NCI-H1092 (cell line): ENCODE measurements at regions not wholly inside any gene's neighbourhood (a gene's known extent, or its start where the extent isn't known, plus 50 kb on each side); places are given as distances from the start of the nearest gene placed in this dataset.

Source experiments
- DNase-seq: peaks from one replicate; lab custom pipeline; 2025; lab: John Stamatoyannopoulos, UW

DNA sequence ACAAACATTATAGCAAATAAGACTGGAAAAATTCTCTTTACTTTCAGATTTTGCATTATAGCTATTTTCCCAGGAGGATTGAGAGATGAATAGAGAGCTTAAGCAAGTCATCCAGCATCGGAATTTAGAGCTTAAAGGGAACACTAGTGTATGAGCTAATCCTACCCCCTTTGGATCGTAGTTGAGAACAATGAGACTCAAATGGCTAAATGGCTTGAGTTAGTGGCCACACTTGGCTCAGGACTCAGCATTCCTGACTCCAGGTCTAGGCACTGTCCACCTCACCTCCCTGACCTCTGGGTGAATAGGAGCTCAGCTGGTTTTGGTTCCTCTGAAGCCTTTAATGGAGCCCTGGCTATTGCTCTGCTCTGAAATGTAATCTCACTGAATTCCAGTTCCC lies 97.5 kb upstream of the CXCR4 start:
- no peak for DNase-seq

GRCh38 chr2:136214307-136215200 lies 96.6 kb upstream of the CXCR4 start:
- no peak for DNase-seq

- DNase-seq: no peak
These were observed 95.9 kb upstream of the CXCR4 start for GRCh38 chr2:136213836-136214235.

- DNase-seq: no peak
These were observed 94.8 kb upstream of the CXCR4 start for GRCh38 chr2:136212426-136213378.

DNA sequence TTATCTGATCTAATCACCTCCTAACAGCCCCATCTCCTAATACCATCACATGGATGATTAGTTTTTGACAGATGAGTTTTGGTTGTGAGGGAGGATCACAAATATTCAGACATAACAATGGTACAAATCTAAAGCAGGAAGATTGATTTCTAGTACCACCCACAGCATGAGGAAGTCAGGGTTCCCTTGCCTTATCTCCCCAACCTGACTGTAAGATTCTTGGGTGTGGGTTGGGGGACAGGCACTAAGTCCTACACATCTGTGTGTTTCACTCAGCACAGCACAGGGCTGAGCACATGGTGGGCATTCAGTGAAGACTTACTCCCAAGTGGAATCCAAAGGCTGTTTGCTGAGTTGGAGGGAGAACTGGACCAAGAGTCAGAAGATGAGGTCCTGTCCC lies 93.8 kb upstream of the CXCR4 start:
- DNase-seq: no peak

DNA sequence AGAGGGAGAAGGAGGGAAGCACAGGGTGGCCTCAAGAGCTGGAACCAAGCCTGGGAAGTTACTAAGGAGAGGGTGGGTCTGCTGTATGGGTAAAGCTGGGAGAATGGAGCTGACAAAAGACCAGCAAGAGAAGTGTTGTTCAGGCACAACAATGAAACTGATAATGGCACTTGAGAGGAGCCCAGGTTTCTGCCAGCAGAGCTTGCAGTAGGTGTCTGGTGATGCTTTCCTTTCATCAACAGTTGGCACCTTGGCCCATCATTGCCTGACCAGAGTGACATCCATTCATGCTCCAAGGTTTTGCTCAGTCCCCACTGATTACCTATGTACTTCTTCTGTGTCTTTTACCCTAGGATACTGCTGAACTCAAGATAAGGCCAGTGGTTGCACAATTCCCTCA lies 92.9 kb upstream of the CXCR4 start:
- DNase-seq: no peak

GRCh38 chr2:136210455-136210805 lies 92.5 kb upstream of the CXCR4 start:
- DNase-seq: no peak

DNA sequence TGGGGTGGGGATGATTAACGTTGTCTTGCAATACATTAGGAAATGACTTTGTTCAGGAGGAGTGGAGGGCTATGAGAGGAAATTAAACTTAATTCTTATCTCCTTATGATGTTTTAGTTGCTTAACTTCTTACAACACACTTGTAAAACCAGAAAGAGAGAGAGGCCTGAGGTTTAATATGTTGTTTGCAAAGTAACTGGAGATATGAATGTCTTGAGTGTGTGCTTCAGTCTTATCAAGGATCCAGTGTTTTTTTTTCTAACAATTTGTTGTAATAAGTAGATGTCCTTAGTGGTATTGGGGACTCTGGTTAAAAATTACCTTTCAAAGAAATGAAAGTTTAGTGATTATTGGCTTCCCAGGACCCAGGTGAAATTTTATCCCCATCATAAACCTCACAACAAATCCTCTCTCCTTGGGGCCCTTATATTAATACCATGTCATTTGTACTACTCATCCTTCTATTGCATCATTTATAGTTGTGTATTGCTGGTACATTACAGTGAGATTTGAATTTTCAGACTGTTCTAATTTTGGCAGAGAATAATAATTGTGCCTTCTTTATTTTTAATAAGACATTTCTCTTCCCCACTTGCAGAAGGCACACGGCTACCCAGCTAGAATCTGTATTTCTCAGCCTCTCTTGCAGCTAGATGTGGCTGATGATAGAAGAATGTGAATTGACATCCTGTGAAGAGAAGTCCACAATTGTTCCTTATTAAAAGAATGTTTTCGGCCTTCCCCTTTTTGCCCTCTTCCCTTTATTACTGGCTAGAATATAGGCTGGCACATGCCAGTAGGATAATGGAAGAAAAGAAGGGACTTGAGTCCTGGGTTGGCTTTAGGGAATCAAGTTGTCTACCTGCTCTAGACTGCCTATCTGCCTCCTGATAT lies 91.9 kb upstream of the CXCR4 start:
- no peak for DNase-seq

DNA sequence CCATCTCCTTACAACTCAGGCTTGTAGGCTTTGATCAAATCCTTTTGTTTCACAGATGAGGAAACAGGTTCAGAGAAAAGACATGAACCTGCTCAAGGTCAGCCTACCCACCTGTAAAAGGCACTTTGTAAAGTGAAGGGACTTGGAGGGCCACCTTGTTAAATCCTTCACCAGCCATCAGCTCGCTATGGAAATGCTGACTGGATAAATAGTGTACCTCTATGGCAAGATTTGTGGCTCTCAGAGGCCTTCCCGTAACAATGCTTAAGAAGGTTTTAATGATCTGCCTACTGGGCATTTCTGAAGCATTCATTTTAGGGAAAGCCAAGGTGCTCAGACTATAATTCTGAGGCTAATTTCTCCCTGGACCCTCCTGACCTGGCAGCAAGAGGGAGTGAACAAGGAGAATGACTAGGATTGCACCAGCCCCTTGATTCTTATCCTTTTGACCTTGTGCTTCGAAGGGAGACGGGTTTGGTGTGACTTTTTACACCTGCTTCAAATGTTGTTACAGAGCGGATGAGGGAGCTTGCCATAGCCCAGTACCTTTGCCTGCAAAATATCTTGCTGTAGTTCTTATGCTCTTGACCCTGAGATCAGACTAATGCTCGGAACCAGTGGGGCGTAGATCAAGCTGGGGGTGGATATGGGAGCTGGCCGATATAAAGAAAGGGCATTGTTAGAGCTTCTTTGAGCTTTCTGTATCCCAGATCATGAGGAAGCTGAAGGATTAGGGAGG lies 90.9 kb upstream of the CXCR4 start:
- no peak for DNase-seq

DNA sequence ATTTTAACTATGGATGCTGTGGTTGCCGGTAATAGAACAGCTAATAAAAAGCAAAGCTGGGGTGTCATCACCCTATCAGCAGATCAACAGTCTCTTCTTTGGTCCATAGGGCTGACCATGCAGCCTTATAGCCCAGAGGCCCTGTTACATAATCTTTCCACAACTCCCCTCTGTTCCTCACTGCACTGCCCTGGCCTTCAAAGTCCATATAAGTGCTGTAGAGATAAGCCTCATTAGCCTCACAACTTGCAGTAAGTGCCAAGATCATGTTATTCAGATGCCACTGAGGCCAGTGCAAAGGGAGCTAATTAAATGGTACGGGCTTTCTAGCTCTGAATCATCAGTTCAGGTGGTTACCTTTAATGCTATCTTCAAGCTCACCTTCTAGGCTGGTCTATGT lies 89.7 kb upstream of the CXCR4 start:
- DNase-seq: no peak

DNA sequence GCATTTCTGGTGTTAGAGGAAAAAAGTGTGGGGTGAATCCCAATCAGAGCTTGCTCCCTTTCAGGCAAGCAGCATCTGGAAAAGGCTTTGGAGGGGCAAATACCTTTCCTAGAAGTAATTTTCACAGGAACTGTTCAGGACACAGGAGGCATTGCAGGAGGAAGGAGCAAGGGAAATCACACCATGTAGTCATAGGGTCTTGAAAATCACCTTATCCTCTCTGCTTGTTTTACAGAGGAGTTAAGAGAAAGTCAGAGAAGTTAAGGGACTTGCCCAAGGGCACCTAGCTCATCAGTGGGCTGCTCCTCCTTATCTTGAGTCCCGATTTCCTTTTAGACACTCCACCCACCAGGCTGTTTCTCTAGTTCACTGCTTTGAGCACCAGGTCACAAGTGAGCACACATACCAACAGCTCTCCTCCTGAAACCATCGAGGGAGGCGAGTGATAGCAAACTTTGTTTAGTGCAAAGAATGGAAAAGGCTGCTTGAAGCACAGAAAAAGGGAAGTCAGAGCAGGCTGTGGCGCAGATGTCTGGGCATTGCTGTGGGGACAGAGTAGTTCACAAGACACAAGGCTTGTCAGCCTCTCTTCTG lies 89.2 kb upstream of the CXCR4 start:
- no peak for DNase-seq

GRCh38 chr2:136206613-136207012 lies 88.7 kb upstream of the CXCR4 start:
- peak; percentile 78 for DNase-seq

DNA sequence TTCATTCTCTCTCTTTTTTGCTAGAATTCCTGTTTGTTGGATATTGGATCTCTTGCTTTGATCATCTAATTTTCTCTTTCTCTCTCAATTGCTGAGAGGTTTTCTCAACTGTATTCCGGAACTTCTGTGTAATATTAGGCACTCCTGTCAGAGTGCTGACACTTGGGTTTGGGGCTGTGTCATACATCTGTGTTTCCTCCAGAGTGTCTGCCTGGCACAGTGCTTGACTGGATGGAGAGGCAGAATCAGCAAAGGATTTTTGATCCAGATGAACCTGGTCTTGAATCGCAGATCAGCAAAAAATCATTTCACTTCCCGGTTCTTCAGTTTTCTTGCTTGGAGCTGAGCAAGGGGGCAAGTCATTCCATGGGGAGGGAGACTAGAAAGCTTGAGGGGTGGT lies 87.7 kb upstream of the CXCR4 start:
- no peak for DNase-seq

DNA sequence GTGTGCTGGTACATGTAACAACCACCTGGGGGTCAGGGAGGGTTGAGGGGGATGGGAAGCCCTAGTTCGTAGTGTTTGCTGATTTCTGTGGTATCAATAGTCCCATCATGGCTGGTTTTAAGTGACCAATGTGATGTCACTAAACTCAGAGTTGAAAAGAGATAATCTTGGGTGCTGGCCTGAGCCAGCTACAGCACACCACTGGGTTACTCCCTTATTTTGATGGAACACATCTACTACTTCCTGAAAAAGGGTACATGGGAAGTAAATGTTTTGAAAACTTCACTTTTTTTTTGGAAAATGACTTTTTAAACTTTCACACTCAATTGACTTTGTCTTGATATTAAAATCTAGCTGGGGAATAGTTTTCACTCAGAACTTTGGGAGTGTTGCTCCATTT lies 87.0 kb upstream of the CXCR4 start:
- no peak for DNase-seq

DNA sequence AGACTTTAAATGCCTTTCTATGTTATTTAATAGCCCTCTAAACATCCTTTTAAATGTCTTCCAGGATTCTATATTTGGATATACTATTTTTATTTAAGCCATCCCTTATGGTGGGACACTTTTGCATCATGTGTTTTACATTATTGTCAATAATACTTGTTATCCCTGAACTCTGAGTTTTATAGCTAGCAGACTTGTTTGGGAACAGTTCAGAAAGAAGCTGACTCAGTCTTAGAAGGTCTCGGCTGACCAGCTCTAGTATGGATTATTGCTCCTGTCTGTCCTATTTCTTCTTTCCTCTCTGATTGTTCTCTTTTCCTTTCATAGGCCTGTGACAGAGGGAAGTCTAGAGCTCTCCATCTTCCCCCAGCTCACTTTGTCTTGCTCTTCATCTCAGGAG lies 77.3 kb upstream of the CXCR4 start:
- DNase-seq: no peak

DNA sequence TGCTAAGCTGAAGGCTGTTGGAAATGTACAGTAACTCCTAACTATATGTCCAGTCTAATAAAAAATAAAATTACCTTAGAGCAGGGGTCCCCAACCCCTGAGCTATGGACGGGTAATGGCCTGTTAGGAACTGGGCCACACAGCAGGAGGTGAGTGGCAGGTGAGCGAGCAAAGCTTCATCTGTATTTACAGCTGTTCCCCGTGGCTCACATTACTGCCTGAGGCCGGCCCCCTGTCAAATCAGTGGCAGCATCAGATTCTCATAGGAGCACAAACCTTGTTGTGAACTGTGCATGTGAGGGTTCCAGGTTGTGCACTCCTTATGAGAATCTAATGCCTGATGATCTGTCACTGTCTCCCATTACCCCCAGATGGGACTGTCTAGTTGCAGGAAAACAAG lies 73.1 kb upstream of the CXCR4 start:
- no peak for DNase-seq

DNA sequence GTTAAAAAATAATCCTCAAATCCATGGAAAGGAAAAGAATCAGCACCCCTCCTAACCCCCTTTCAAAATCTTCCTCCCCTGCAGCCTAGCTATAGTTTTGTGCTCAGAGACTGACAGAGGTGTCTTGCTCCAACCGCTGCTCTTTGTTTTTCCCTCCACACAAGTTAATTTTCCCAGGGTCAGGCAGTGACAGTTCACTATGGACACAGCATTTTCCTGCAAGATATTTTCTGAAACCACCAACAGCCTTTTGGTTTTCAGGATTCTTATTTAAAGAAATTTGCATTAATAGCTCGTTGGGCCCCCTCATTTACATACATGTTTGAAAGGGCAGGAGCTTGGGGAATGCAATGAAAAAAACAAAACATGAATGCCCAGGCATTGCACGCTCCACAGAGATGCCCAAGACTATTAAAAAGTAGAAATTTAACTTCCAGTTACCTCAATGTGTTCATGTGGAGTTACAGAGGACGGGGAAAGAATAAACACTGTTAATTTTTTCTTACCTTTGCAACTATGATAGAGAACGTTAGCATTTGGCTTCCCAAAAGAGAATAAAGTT lies 71.4 kb upstream of the CXCR4 start:
- DNase-seq: no peak

GRCh38 chr2:136188086-136188485 lies 70.1 kb upstream of the CXCR4 start:
- DNase-seq: no peak

DNA sequence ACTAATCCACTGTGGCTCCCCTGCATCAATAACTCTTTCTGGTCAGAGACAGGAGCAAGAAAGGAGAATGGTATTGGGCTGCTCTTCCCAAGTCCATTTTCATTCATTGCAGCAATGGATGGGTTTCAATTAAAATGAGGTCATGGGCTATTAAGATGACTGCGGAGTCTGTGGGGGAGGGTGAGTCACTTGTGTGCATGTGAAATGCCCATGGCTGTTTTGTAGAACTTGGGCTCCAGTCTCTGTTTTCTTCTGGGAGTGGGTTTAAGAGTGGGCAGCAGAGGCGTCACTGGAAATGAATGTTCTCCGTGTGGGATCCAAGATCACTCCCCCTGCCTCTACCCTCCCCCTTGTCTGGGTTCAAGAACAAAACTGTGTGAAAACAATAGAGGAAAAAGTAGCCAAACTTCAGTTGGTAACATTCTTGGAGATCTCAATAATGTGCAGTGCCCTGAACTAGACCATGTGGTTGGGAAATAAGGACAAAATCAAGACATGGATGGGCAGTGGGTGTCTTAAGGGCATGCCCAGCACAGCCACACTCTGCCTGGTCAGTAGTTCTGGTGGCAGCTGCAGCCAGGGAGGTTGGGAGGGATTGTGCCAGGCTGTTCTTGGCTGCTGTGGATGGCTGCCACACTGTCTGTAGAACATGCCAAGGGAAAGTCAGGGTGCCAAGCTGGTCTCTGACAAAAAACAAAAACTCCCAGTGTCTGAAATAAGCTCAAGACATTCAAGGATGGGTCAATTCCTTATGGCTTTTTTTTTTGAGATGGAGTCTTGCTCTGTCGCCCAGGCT lies 68.2 kb upstream of the CXCR4 start:
- no peak for DNase-seq

GRCh38 chr2:136183097-136183496 lies 65.1 kb upstream of the CXCR4 start:
- DNase-seq: no peak
